Stimulated activated CD8-positive, alpha-beta memory T cell treated with anti-CD3 and anti-CD28 coated beads, Interleukin-12 subunit alpha, Interleukin-12 subunit beta, amount 100 ng/mL, for 4 hours (primary cell): ENCODE measurements at regions not wholly inside any gene's neighbourhood (a gene's known extent, or its start where the extent isn't known, plus 50 kb on each side); places are given as distances from the start of the nearest gene placed in this dataset.

Experiments used
- DNase-seq: peaks from one replicate; pipeline ENCODE4 v3.0.0-alpha.2; 2020; ENCODE audit warnings: low read depth

- DNase-seq = no peak
Measured at GRCh38 chr11:112822478-112823274, 138.5 kb upstream of the NCAM1 start.

- no peak for DNase-seq
Measured at GRCh38 chr11:112826026-112826425, 135.2 kb upstream of the NCAM1 start.

- DNase-seq = no peak
Measured at GRCh38 chr11:112826788-112827187, 134.4 kb upstream of the NCAM1 start.

GRCh38 chr11:112828421-112828820 lies 132.8 kb upstream of the NCAM1 start:
- no peak for DNase-seq

- no peak for DNase-seq
Measured at GRCh38 chr11:112829971-112830654, 131.1 kb upstream of the NCAM1 start.

- DNase-seq = no peak
Measured at GRCh38 chr11:112831041-112831440, 130.2 kb upstream of the NCAM1 start.

- no peak for DNase-seq
Measured at GRCh38 chr11:112831969-112832766, 129.1 kb upstream of the NCAM1 start.

- no peak for DNase-seq
Measured at GRCh38 chr11:112834277-112834755, 126.9 kb upstream of the NCAM1 start.

GRCh38 chr11:112835591-112836255 lies 125.5 kb upstream of the NCAM1 start:
- no peak for DNase-seq

GRCh38 chr11:112836256-112836602 lies 125.0 kb upstream of the NCAM1 start:
- no peak for DNase-seq

- DNase-seq = no peak
Measured at GRCh38 chr11:112837162-112837826, 123.9 kb upstream of the NCAM1 start.

- no peak for DNase-seq
Measured at GRCh38 chr11:112839051-112839450, 122.2 kb upstream of the NCAM1 start.

- DNase-seq = no peak
Measured at GRCh38 chr11:112841729-112842128, 119.5 kb upstream of the NCAM1 start.

GRCh38 chr11:112842151-112842550 lies 119.1 kb upstream of the NCAM1 start:
- DNase-seq = no peak

GRCh38 chr11:112844517-112844916 lies 116.7 kb upstream of the NCAM1 start:
- no peak for DNase-seq

- no peak for DNase-seq
Measured at GRCh38 chr11:112847568-112847967, 113.7 kb upstream of the NCAM1 start.

- no peak for DNase-seq
Measured at GRCh38 chr11:112852143-112852866, 108.9 kb upstream of the NCAM1 start.

GRCh38 chr11:112856133-112856532 lies 105.1 kb upstream of the NCAM1 start:
- DNase-seq = no peak

- DNase-seq = no peak
Measured at GRCh38 chr11:112856591-112856990, 104.6 kb upstream of the NCAM1 start.

GRCh38 chr11:112858289-112859023 lies 102.8 kb upstream of the NCAM1 start:
- no peak for DNase-seq
